ENCODE measurements at regions not wholly inside any gene's neighbourhood (a gene's known extent, or its start where the extent isn't known, plus 50 kb on each side); places are given as distances from the start of the nearest gene placed in this dataset.

GRCh38 chr12:7571257-7571656 lies 67.7 kb upstream of the CD163 start:
- TF ChIP-seq POLR2AphosphoS5 (IDR thresholded peaks at IDR 0.05; ENCODE audit: low read depth, low read length) = no peak
- no peak for TF ChIP-seq POLR2A (IDR thresholded peaks at IDR 0.05; ENCODE audit: low read depth, low read length)
- no peak for TF ChIP-seq SPI1 (IDR thresholded peaks at IDR 0.05; ENCODE audit: low read depth, low read length)
- TF ChIP-seq TAF1 (IDR thresholded peaks at IDR 0.05; ENCODE audit: low read depth, low read length) = no peak

Measured in GM12891 (cell line).